Posterior cingulate gyrus (tissue), 11 donors: ENCODE measurements at regions not wholly inside any gene's neighbourhood (a gene's known extent, or its start where the extent isn't known, plus 50 kb on each side); places are given as distances from the start of the nearest gene placed in this dataset.
"Not testable (repeated sequence)": the region's sequence is repeated elsewhere in the genome, so short reads cannot be mapped to it uniquely, and the experiment has no call there.

ENCODE experiments used
- DNase-seq, 10 donors: peaks; one replicate each; pipeline versions ENCODE4 v3.0.0 to v3.0.0-alpha.2; 2020 to 2021; ENCODE audit warnings: mixed read lengths in 3 of 10
- intact Hi-C: fragments of 100-400 bp; cut with DNase I; formaldehyde crosslinking; loops from one replicate; pipeline ENCODE4 v1.15.1; 2023

DNA sequence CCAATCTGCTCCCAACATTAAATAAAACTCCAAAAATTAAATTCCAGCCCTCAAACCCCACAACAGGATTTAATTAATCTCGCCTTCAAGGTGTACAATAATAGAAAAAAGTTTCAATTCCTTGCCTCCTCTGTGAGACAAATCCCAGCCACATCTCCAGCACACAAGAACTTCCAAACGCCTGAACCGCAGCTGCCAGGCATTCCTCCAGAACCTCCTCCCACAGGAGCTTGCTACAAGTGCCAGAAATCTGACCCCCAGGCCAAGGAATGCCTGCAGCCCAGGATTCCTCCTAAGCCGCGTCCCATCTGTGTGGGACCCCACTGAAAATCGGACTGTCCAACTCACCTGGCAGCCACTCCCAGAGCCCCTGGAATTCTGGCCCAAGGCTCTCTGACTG lies 94.5 kb upstream of the RAB4A start:
- intact Hi-C loops, DNase-seq: not testable (repeated sequence)

- DNase-seq, result no peak
- intact Hi-C loops, result no loop called here
These were observed 90.8 kb upstream of the RAB4A start for GRCh38 chr1:229180161-229180560.

DNA sequence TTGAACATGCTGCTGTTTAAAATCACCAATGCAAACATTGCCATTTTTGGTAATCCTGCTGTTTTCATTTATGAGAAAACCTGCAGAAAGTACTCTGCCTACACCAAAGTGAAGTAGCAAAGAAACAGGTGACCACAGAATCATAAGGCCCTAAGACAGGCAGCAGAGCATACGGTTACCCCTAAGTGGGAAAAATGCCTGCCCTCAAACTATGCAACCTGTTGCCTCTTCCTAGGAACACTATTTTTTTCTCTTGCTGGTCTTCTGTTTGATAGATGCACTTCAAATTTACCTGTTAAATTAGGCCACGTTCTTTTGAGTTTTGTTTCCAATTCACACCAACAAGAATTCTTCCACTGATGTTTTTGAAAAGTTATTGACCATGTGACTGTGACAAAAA lies 89.5 kb upstream of the RAB4A start:
- DNase-seq, result no peak
- intact Hi-C loops, result no loop called here

- DNase-seq, result no peak
- intact Hi-C loops, result no loop called here
These were observed 87.3 kb upstream of the RAB4A start for GRCh38 chr1:229183588-229183987.

GRCh38 chr1:229184066-229184465 lies 86.8 kb upstream of the RAB4A start:
- intact Hi-C loops, result no loop called here
- DNase-seq, result no peak

DNA sequence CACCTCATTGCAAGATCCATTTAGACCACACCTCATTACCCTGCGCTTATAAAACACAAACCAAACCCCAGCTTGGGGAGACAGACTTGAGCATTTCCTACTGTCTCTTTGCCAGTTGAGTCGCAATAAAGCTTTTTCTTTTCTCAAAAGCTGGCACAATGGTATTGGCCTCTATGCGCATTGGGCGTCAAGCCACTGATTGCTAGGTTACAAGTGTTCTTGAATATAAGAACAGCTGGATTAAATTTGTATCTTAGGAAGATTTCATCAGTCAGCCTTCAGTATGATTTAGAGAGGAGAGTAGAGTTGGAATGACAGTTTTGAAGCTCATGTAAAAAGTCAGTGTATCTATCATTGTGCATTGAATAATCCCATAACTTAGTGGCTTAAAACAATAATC lies 84.9 kb upstream of the RAB4A start:
- no peak for DNase-seq
- intact Hi-C loops, result no loop called here

DNA sequence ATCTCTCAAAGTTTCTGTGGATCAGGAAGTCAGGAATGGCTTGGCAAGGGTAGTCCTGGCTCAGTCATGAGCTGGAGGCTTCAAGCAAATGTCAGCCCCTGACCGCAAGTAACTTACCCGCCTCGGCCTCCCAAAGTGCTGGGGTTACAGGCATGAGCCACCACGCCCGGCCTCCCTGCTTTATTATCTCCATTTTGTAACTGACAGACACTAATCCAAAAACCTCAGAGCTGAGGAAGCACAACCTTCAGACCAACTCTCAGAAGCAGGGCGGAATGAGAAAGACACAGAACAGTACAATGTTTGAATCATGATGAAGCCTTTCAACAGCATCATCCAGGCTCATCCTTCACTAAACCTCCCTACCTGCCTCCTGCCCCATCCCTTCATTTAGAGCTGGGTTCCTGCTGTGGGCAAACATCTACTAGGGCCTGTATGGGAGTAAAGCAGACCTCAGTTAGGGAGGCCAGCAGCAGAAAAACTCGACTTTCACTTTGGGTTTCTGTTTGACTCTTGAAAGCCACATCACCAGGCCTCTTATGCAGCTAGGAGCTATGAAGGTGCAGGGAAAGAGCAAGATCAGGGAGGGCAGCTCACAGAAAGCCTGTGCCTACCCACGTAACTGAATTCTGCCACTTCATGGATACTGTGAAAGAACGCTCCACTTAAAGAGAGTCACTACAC lies 84.4 kb upstream of the RAB4A start:
- intact Hi-C loops, result no loop called here
- no peak for DNase-seq

DNA sequence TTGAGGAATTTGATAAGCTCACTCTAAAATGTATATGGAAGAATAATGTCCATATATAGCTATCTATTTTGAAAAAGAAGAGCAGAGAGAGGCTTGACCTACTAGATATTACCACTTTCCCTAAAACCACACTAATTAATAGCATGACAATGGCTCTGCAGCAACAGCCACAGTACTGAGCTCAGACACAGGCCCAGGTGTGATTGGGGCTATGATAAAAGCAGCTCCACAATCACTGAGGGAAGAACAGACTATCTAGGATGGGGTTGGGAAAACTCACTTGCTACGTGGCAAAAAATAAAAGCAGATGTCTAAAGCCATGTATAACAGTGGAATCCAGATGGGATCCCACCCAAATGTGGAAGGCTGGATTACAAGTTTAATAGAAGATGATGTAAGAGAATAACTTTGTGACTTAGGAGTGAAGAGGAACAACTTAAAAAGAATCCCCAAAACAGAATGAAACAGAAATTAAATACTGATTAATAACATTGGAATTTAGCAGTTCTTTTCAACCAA lies 80.8 kb upstream of the RAB4A start:
- intact Hi-C loops, result no loop called here
- DNase-seq, result no peak

DNA sequence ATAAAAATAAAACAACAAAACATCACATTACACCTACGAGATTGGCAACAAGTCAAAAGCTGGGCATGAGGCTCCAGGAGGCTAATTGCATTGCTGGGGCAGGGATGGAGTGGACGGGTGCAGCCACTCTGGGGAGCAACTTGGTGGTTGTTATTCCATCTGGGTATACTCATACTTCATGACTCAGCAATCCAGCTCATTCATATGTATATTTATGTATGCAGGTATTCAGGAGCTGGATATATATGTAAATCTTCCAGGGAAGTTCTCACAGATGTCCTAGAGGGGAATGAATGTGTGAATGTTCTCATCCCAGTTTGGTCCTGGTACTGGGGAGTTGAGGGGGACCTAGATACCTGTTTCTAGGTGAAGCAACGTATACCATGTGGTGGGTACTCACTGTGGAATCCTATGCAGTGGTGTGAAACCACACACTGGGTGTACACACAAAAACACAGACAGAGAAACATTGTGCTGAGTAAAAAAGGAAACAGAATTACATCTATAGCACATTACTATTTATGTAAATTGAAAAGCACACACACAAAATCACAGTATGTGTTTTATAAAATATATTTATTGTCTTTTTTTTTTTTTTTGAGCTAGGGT lies 79.7 kb upstream of the RAB4A start:
- DNase-seq, result no peak

DNA sequence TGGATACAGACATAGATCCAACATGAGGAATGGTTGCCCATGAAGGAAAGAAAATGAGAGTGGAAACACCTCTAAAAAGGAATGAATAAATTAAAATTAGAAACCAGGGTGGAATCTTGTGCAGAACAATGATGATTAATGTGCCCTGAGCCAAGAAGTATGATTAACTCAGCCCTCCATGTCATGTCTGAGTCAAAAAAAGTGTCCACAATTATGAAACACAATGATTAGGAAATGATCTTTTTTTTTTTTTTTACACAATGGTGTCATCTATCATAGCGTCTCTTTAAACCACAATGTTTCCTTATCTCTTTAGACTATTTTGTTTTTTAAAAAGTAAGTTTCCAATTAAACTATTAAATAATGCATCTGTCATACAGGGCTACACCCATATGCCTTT lies 78.9 kb upstream of the RAB4A start:
- intact Hi-C loops, result no loop called here
- no peak for DNase-seq

More for the DNA sequence above, 79.7 kb upstream of the RAB4A start:
- intact Hi-C loops, result no loop called here

GRCh38 chr1:229192853-229193252 lies 78.1 kb upstream of the RAB4A start:
- intact Hi-C loops, result no loop called here
- no peak for DNase-seq

- no peak for DNase-seq
- intact Hi-C loops, result no loop called here
These were observed 76.8 kb upstream of the RAB4A start for GRCh38 chr1:229194096-229194495.

DNA sequence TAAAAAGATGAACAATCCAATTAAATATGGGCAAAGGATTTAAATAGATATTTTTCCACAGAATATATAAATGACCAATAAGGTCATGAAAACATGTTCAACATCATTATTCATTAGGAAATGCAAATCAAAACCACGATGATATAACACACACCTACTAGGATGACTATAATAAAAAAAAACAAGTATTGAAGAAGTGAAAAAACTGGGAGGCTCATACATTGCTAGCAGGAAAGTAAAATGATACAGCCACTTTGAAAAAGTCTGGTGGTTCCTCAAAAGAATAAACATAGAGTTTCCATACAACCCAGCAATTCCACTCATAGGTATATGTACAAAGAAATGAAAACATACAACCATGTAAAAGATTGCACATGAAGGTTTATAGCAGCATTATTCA lies 75.7 kb upstream of the RAB4A start:
- intact Hi-C loops, result no loop called here
- no peak for DNase-seq

- intact Hi-C loops, result no loop called here
- no peak for DNase-seq
These were observed 74.3 kb upstream of the RAB4A start for GRCh38 chr1:229196404-229197264.

DNA sequence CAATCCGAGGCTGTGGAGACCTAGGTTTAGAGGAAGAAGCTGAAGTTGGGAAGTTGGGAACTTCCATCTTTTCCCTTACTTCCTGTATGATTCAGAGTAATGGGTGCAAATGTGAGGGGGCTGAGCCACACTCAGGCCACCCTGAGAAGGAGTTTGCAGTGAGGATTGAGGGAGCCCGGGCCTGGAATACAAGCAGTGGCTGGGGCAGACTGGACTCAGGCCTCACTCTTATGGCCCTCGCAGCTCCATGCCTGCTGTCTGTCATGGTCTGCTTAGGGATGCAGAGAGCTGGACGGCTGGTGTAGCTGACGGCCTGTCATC lies 73.7 kb upstream of the RAB4A start:
- intact Hi-C loops, result no loop called here
- DNase-seq, result no peak

- intact Hi-C loops, result no loop called here
These were observed 71.4 kb upstream of the RAB4A start for GRCh38 chr1:229199261-229200243.

DNA sequence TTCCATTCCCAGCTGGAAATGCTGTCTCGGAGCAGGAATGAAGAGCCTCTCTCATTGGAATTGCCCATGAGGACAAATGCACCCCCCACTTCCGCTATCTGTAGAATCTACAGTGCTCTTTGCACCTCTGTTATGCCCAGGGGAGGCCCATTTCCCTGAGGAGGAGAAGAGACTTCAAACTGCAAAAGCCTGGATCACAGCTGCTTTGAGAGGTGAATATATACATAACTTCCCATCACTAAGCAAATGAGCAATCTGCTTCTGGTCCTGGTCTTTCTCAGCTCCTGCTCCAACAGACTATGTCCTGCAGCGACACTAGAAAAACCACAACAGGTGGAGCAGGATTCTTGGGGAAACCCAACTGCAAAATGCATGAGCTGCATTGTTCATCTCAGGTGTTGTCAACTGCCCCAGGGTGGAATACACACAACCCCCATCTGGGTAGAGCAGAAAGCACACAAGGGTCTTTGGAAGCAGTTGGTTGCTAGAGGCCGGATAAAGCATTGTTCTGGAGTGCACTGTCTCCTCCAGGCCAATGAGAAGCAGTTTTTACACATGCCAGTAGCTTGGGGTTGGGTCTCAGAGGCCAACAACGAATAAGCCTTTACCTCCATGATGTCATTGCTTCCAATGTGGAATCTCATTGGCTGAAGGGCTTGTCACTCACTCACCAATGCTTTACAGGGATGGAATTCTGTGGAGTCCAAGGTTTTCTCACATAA lies 67.7 kb upstream of the RAB4A start:
- DNase-seq, result no peak
- intact Hi-C loops, result no loop called here

More at GRCh38 chr1:229199261-229200243, 71.4 kb upstream of the RAB4A start:
- DNase-seq, result no peak

DNA sequence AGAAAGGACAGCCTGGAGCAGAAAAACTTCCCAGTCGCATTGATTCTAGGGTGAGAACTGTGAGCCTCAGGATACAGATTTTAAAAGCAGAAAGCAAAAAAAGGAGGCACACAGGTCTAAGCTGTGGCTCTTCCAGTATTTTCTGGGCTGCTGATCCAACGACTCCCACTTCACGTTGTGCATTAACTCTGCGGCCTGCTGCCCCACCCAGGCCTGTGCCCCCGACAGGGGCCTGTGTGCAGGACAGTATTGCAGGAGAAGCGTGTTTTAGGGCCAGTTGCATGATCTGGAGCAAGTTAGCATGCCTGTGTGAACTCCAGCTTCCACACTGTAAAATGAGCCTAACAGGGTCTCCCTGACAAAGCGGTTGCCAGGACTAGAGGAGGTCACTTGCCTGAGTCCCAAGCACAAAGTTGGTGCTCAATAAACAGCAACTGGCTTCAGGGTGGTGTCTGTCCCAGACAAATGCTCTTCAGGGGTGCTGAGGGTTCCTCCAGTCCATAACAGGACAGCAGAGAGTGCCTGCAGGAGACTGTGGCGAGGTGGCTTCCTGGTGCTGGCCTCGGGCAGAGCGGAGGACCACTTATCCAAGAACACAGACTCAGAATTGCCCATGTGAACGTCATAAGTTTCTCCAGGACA lies 66.8 kb upstream of the RAB4A start:
- DNase-seq, result no peak
- intact Hi-C loops, result no loop called here
